ENCODE measurements at regions not wholly inside any gene's neighbourhood (a gene's known extent, or its start where the extent isn't known, plus 50 kb on each side); places are given as distances from the start of the nearest gene placed in this dataset.
"Not testable (repeated sequence)": the region's sequence is repeated elsewhere in the genome, so short reads cannot be mapped to it uniquely, and the experiment has no call there.

DNA sequence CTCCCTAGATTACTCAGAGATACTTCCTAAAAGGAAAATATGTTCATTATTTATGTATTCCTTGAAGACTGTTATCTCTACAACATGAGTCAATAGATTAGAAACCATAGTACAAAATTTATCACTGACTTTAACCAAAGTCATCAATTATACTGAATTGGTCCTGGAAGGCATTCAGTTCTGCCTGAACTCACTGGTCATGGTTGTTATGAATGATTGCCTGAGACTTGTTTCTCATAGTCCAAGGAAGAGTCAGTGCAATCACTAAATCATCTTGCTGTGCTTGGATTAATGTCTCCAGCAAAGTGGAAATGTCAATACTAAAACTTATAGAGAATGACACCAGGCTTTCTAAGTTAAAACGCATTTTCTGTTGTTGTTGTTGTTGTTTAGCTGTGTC, 878.6 kb upstream of the MANEA start:
- no TSS peak for BruUV-seq (replicated peaks)
- Histone ChIP-seq H3K27me3 (ENCODE audit: insufficient read depth, low read length) (no peaks in the 10 kb centered on the region), H3K4me2 (ENCODE audit: low read length) (no peak overlapping the region), H3K9me2 (ENCODE audit: insufficient read depth) (no peaks in the 10 kb centered on the region), H3K27ac (ENCODE audit: low read depth, low read length) (no peak overlapping the region), H3K9ac (ENCODE audit: low read length) (no peak overlapping the region), H3K36me3 (ENCODE audit: control insufficient read depth in 1 of 2, insufficient read depth in 2 of 2, low read length in 2 of 2) (no peaks in the 10 kb centered on the region), H3K4me1 (ENCODE audit: control insufficient read depth in 1 of 2, insufficient read depth in 2 of 2, low read length in 2 of 2) (peaks cover 0 to 3% of the 10 kb centered on the region in 2 experiments; a peak in 1 of 4 replicates), H3K9me3 (ENCODE audit: control insufficient read depth in 1 of 2, insufficient read depth in 1 of 2, low read depth in 1 of 2, low read length in 2 of 2) (no peaks in the 10 kb centered on the region; a peak in 1 of 4 replicates), H2AFZ (ENCODE audit: low read depth, low read length, poor library complexity, severe bottlenecking) (no peak overlapping the region), H3K4me3 (replicated peaks in 1 of 2; ENCODE audit: low read depth in 1 of 2, low read length in 2 of 2) (no peak overlapping the region), H3K79me2 (ENCODE audit: insufficient read depth, low read length) (no peaks in the 10 kb centered on the region), H4K20me1 (ENCODE audit: insufficient read depth) (no peaks in the 10 kb centered on the region)
- ChIA-PET RAD21 (ENCODE audit: low non-redundant PET in 1 of 2, low total read pairs in 2 of 2, uncharacterized antibody in 2 of 2, unreplicated experiment in 2 of 2) (no interaction called here), POLR2A (no interaction called here), CTCF (no interaction called here)
- intact Hi-C loops (cut with micrococcal nuclease): no loop called here
- DNase-seq (ENCODE audit: low read depth, low spot score) (no peak), ATAC-seq (no peak)
- TF ChIP-seq EGR1 (IDR thresholded peaks at IDR 0.05; ENCODE audit: low read depth): no peak
- no peak for TF ChIP-seq JUND (IDR thresholded peaks at IDR 0.05)
- TF ChIP-seq CEBPB (IDR thresholded peaks at IDR 0.05; ENCODE audit: low read depth): no peak
- TF ChIP-seq, protein P1, sequence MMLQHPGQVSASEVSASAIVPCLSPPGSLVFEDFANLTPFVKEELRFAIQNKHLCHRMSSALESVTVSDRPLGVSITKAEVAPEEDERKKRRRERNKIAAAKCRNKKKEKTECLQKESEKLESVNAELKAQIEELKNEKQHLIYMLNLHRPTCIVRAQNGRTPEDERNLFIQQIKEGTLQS (IDR thresholded peaks at IDR 0.05): no peak
- no peak for TF ChIP-seq CBX3 (IDR thresholded peaks at IDR 0.05; ENCODE audit: low read depth)
- TF ChIP-seq, protein P2, sequence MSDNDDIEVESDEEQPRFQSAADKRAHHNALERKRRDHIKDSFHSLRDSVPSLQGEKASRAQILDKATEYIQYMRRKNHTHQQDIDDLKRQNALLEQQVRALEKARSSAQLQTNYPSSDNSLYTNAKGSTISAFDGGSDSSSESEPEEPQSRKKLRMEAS (IDR thresholded peaks at IDR 0.05): no peak
- TF ChIP-seq RAD21 (IDR thresholded peaks at IDR 0.05; ENCODE audit: low read depth): no peak
- TF ChIP-seq SRF (IDR thresholded peaks at IDR 0.05; ENCODE audit: low read depth): no peak
- TF ChIP-seq ZNF274 (IDR thresholded peaks at IDR 0.05; ENCODE audit: low read depth, low read length): no peak

DNA sequence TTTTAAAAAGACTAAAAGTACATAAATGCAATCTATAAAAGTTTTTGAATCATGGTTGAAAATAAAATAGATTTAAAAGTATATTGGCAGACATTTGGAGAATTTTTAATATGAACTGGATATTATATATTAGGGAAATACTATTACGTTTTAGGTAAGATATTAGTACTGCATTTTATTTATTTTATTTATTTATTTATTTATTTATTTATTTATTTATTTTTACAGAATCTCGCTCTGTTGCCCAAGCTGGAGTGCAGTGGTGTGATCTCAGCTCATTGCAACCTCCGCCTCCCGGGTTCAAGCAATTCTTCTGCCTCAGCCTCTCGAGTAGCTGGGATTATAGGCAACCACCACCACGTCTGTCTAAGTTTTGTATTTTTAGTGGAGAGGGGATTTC, 890.1 kb upstream of the MANEA start:
- H2AFZ ChIP-seq (ENCODE audit: low read depth, low read length, poor library complexity, severe bottlenecking); RAD21 ChIA-PET (ENCODE audit: low non-redundant PET in 1 of 2, low total read pairs in 2 of 2, uncharacterized antibody in 2 of 2, unreplicated experiment in 2 of 2); BruUV-seq (replicated peaks); ATAC-seq; H3K27ac ChIP-seq (ENCODE audit: low read depth, low read length); POLR2A ChIA-PET; H3K4me3 ChIP-seq (replicated peaks in 1 of 2; ENCODE audit: low read depth in 1 of 2, low read length in 2 of 2); H3K4me1 ChIP-seq (ENCODE audit: control insufficient read depth in 1 of 2, insufficient read depth in 2 of 2, low read length in 2 of 2); H3K79me2 ChIP-seq (ENCODE audit: insufficient read depth, low read length); intact Hi-C loops (cut with micrococcal nuclease); H3K36me3 ChIP-seq (ENCODE audit: control insufficient read depth in 1 of 2, insufficient read depth in 2 of 2, low read length in 2 of 2); H3K27me3 ChIP-seq (ENCODE audit: insufficient read depth, low read length); H3K9ac ChIP-seq (ENCODE audit: low read length); H4K20me1 ChIP-seq (ENCODE audit: insufficient read depth); H3K4me2 ChIP-seq (ENCODE audit: low read length); CTCF ChIA-PET; H3K9me3 ChIP-seq (ENCODE audit: control insufficient read depth in 1 of 2, insufficient read depth in 1 of 2, low read depth in 1 of 2, low read length in 2 of 2); H3K9me2 ChIP-seq (ENCODE audit: insufficient read depth); DNase-seq (ENCODE audit: low read depth, low spot score): not testable (repeated sequence)

Measured in HCT116 (cell line).